Left lung (tissue), 4 donors: ENCODE measurements at regions not wholly inside any gene's neighbourhood (a gene's known extent, or its start where the extent isn't known, plus 50 kb on each side); places are given as distances from the start of the nearest gene placed in this dataset.

Experiments used
- ATAC-seq: fragments of 200-7000 bp; cut with Tn5 transposase; one replicate; pipeline ENCODE4 v1.9.1; 2020; ENCODE audit warnings: moderate library complexity
- DNase-seq, 4 donors: peaks; one replicate each; pipeline ENCODE4 v3.0.0-alpha.2; 2013 to 2020
- H3K27ac ChIP-seq, 2 donors: fragments of 200-600 bp; sonication (generic) in 1 of 2; one replicate each; pipeline versions ENCODE4 v1.5.0 to v1.8.0; 2020 to 2021
- H3K27me3 ChIP-seq, 2 donors: fragments of 200-600 bp; sonication (generic) in 1 of 2; one replicate each; pipeline versions ENCODE4 v1.5.0 to v1.8.0; 2020 to 2021
- H3K36me3 ChIP-seq, 2 donors: fragments of 200-600 bp; sonication (generic) in 1 of 2; one replicate each; pipeline versions ENCODE4 v1.5.0 to v1.8.0; 2020 to 2021
- H3K4me1 ChIP-seq, 2 donors: fragments of 200-600 bp; one replicate each; pipeline ENCODE4 v1.8.0; 2021
- H3K4me3 ChIP-seq, 2 donors: fragments of 200-600 bp; sonication (generic) in 1 of 2; one replicate each; pipeline versions ENCODE4 v1.5.0 to v1.8.0; 2020 to 2021; ENCODE audit warnings: mild to moderate bottlenecking in 1 of 2
- H3K9me3 ChIP-seq, 2 donors: fragments of 200-600 bp; sonication (generic) in 1 of 2; one replicate each; pipeline versions ENCODE4 v1.5.0 to v1.8.0; 2020 to 2021
- intact Hi-C, 2 donors: fragments of 100-400 bp; cut with DNase I; formaldehyde crosslinking; loops; one replicate each; pipeline versions ENCODE4 v1.11.2 to v1.14.2; 2022
- TF ChIP-seq, protein P1 (sequence below), 2 donors: fragments of 200-600 bp; sonication (generic) in 1 of 2; IDR thresholded peaks; one replicate each; pipeline versions ENCODE4 v1.5.0 to v1.8.0; 2021; ENCODE audit warnings: antibody characterized with exemption in 2 of 2
- donor health status: DM: no; HTN: yes; CAD: no.
- donor health status: DM: no; HTN: no; CAD: no.

DNA sequence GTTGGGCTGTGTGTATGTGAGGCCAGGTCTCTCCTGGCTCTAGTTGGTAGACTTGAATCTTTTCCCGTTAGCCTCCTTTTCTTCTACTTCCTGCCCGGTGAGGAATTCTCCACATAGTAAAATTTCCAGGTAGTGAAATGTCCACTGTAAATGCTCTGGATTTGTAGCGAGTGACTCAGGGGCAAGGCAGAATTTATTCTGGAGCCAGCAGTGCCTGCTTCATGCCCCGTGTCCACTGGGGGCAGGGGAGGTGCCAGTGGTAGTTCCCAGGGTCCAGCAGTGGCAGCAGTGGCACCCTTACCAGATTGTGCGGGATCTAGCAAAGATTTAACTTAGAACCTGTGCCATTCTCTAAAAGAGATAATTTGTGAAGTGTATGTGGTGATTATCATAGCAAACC lies 74.5 kb upstream of the USP24 start:
- TF ChIP-seq, protein P1, sequence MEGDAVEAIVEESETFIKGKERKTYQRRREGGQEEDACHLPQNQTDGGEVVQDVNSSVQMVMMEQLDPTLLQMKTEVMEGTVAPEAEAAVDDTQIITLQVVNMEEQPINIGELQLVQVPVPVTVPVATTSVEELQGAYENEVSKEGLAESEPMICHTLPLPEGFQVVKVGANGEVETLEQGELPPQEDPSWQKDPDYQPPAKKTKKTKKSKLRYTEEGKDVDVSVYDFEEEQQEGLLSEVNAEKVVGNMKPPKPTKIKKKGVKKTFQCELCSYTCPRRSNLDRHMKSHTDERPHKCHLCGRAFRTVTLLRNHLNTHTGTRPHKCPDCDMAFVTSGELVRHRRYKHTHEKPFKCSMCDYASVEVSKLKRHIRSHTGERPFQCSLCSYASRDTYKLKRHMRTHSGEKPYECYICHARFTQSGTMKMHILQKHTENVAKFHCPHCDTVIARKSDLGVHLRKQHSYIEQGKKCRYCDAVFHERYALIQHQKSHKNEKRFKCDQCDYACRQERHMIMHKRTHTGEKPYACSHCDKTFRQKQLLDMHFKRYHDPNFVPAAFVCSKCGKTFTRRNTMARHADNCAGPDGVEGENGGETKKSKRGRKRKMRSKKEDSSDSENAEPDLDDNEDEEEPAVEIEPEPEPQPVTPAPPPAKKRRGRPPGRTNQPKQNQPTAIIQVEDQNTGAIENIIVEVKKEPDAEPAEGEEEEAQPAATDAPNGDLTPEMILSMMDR (IDR thresholded peaks at IDR 0.05): no peak
- Histone ChIP-seq H3K36me3 (no peaks in the 10 kb centered on the region), H3K4me1 (no peaks in the 10 kb centered on the region), H3K4me3 (no peak overlapping the region), H3K27me3 (no peaks in the 10 kb centered on the region), H3K9me3 (no peaks in the 10 kb centered on the region), H3K27ac (no peak overlapping the region)
- intact Hi-C loops: loop anchor here in 1 of 2 donors (5.0 to 10.0 kb wide), 2 partner anchors 48 to 1295 kb away; no protein-coding TSS in a partner anchor
- ATAC-seq (no peak), DNase-seq (no peak)

DNA sequence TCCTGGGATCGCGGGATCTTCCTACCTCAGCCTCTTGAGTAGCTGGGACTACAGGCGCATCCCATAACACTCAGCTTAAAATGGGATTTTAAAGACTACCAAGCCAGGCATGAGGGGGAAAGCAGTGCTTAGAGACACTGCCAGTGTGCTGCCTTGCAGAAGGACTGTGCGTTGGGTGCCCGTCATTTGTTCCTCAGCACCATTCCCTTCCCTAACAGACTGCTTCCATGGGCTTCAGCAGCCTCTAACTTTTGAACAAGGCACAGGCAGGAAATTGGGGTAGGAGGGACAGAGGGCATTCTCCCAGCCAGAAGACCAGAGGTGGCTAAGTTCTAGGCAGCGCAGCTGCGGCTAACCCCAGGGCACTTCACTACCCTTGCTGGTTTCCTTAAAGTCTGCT lies 73.9 kb upstream of the USP24 start:
- Histone ChIP-seq H3K36me3 (no peaks in the 10 kb centered on the region), H3K27me3 (no peaks in the 10 kb centered on the region), H3K4me1 (no peaks in the 10 kb centered on the region), H3K4me3 (no peak overlapping the region), H3K27ac (no peak overlapping the region), H3K9me3 (no peaks in the 10 kb centered on the region)
- intact Hi-C loops: loop anchor here in 1 of 2 donors (5.0 to 10.0 kb wide), 2 partner anchors 48 to 1296 kb away; no protein-coding TSS in a partner anchor
- no peak for ATAC-seq
- DNase-seq: no peak
- TF ChIP-seq, protein P1 (IDR thresholded peaks at IDR 0.05): no peak

GRCh38 chr1:55288245-55288644 lies 73.1 kb upstream of the USP24 start:
- DNase-seq (no peak), ATAC-seq (no peak)
- Histone ChIP-seq H3K4me3 (no peak overlapping the region), H3K4me1 (no peaks in the 10 kb centered on the region), H3K27me3 (no peaks in the 10 kb centered on the region), H3K36me3 (no peaks in the 10 kb centered on the region), H3K27ac (no peak overlapping the region), H3K9me3 (no peaks in the 10 kb centered on the region)
- TF ChIP-seq, protein P1 (IDR thresholded peaks at IDR 0.05): no peak
- intact Hi-C loops: loop anchor here in 1 of 2 donors (5.0 to 10.0 kb wide), 2 partner anchors 49 to 1297 kb away; no protein-coding TSS in a partner anchor

- no peaks in the 10 kb centered on the region for H3K27me3 ChIP-seq
- no peak for DNase-seq
- H3K9me3 ChIP-seq: no peaks in the 10 kb centered on the region
- ATAC-seq: no peak
- no peaks in the 10 kb centered on the region for H3K36me3 ChIP-seq
- no peaks in the 10 kb centered on the region for H3K4me1 ChIP-seq
- TF ChIP-seq, protein P1 (IDR thresholded peaks at IDR 0.05): no peak
- H3K27ac ChIP-seq: no peak overlapping the region
- no peak overlapping the region for H3K4me3 ChIP-seq
- intact Hi-C loops: loop anchor here in 1 of 2 donors (5.0 to 10.0 kb wide), 2 partner anchors 50 to 1297 kb away; no protein-coding TSS in a partner anchor
Observed at GRCh38 chr1:55287723-55288122, 72.6 kb upstream of the USP24 start.

- TF ChIP-seq, protein P1 (IDR thresholded peaks at IDR 0.05): no peak
- no peaks in the 10 kb centered on the region for H3K9me3 ChIP-seq
- ATAC-seq: no peak
- intact Hi-C loops: loop anchor here in 1 of 2 donors (5.0 to 10.0 kb wide), 2 partner anchors 50 to 1298 kb away; no protein-coding TSS in a partner anchor
- no peak for DNase-seq
- no peak overlapping the region for H3K4me3 ChIP-seq
- H3K36me3 ChIP-seq: no peaks in the 10 kb centered on the region
- no peak overlapping the region for H3K27ac ChIP-seq
- H3K4me1 ChIP-seq: no peaks in the 10 kb centered on the region
- no peaks in the 10 kb centered on the region for H3K27me3 ChIP-seq
Observed at GRCh38 chr1:55286856-55287602, 71.9 kb upstream of the USP24 start.
